SKM-1 treated with dmso at 0.1 percent for 144 hours (cell line): ENCODE measurements at regions not wholly inside any gene's neighbourhood (a gene's known extent, or its start where the extent isn't known, plus 50 kb on each side); places are given as distances from the start of the nearest gene placed in this dataset.

Experiments used
- DNase-seq: peaks from one replicate; lab custom pipeline; 2025; ENCODE audit not compliant: unreplicated experiment; lab: John Stamatoyannopoulos, UW

- DNase-seq: no peak
These were observed 849.1 kb upstream of the SALL3 start for GRCh38 chr18:78130232-78131195.

GRCh38 chr18:78133729-78134128, 845.9 kb upstream of the SALL3 start:
- no peak for DNase-seq

- peak; percentile 2 for DNase-seq
These were observed 842.6 kb upstream of the SALL3 start for GRCh38 chr18:78136986-78137385.

- no peak for DNase-seq
These were observed 840.6 kb upstream of the SALL3 start for GRCh38 chr18:78138983-78139496.

GRCh38 chr18:78140294-78140693, 839.3 kb upstream of the SALL3 start:
- no peak for DNase-seq

- no peak for DNase-seq
These were observed 834.9 kb upstream of the SALL3 start for GRCh38 chr18:78144669-78145068.

GRCh38 chr18:78145096-78145495, 834.5 kb upstream of the SALL3 start:
- no peak for DNase-seq

GRCh38 chr18:78146136-78147085, 833.2 kb upstream of the SALL3 start:
- DNase-seq: no peak

GRCh38 chr18:78150590-78150989, 829.0 kb upstream of the SALL3 start:
- no peak for DNase-seq

GRCh38 chr18:78151234-78151633, 828.4 kb upstream of the SALL3 start:
- no peak for DNase-seq

GRCh38 chr18:78151948-78152725, 827.5 kb upstream of the SALL3 start:
- no peak for DNase-seq

- no peak for DNase-seq
These were observed 826.3 kb upstream of the SALL3 start for GRCh38 chr18:78153362-78153761.

- no peak for DNase-seq
These were observed 825.2 kb upstream of the SALL3 start for GRCh38 chr18:78154444-78154843.

- DNase-seq: no peak
These were observed 824.8 kb upstream of the SALL3 start for GRCh38 chr18:78154853-78155252.

GRCh38 chr18:78156466-78156865, 823.2 kb upstream of the SALL3 start:
- no peak for DNase-seq

- DNase-seq: no peak
These were observed 820.7 kb upstream of the SALL3 start for GRCh38 chr18:78158943-78159342.

- DNase-seq: no peak
These were observed 820.2 kb upstream of the SALL3 start for GRCh38 chr18:78159397-78159796.

GRCh38 chr18:78160961-78161656, 818.5 kb upstream of the SALL3 start:
- no peak for DNase-seq

- no peak for DNase-seq
These were observed 814.1 kb upstream of the SALL3 start for GRCh38 chr18:78165525-78165924.

GRCh38 chr18:78168526-78168925, 811.1 kb upstream of the SALL3 start:
- DNase-seq: no peak
